Right atrium auricular region (tissue), 2 donors: ENCODE measurements at regions not wholly inside any gene's neighbourhood (a gene's known extent, or its start where the extent isn't known, plus 50 kb on each side); places are given as distances from the start of the nearest gene placed in this dataset.

Experiments
- DNase-seq: peaks from one replicate; pipeline ENCODE4 v3.0.0-alpha.2; 2019; ENCODE audit warnings: low spot score
- H3K27ac ChIP-seq, 2 donors: fragments of 200-600 bp; sonication (generic); 1 replicate in 1 of 2; 2 replicates in 1 of 2; pipeline ENCODE4 v1.5.1; 2016 to 2019
- H3K27me3 ChIP-seq, 2 donors: fragments of 200-600 bp; sonication (generic); one replicate each; pipeline versions ENCODE4 v1.5.1 to v1.6.0; 2017 to 2019
- H3K36me3 ChIP-seq: fragments of 200-600 bp; sonication (generic); one replicate; pipeline ENCODE4 v1.5.1; 2016
- H3K4me1 ChIP-seq, 2 donors: fragments of 200-600 bp; sonication (generic); one replicate each; pipeline versions ENCODE4 v1.5.1 to v1.6.0; 2017 to 2019
- H3K4me3 ChIP-seq, 2 donors: fragments of 200-600 bp; sonication (generic); 1 replicate in 1 of 2; 2 replicates in 1 of 2; pipeline ENCODE4 v1.5.1; 2017 to 2019; ENCODE audit warnings: mild to moderate bottlenecking in 1 of 2, moderate library complexity in 1 of 2
- H3K9me3 ChIP-seq, 2 donors: fragments of 200-600 bp; sonication (generic); one replicate each; pipeline ENCODE4 v1.5.1; 2019
- CTCF ChIP-seq, 2 donors: fragments of 200-600 bp; sonication (generic); IDR thresholded peaks; one replicate each; pipeline ENCODE4 v1.5.1; 2019; ENCODE audit warnings: antibody characterized with exemption in 2 of 2

DNA sequence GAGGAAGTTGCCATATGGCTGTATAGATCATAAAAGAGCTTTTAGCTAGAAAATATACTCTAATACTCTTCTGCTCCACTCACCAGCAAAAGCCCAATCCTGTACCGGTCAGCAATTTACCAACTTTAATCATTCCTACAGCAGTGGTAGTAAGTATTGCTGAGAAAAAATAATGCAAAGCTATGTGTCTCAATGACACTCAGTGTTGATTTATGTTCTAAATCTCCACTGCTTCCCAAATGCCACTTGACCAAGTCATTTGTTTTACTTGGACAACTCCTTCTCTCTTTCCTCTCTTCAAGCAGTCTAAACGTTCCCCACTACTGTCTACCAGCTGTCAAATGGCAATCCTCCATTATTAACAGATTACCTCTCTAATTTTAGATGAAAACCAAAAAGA is 201.8 kb upstream of the GK2 start:
- no peak for TF ChIP-seq CTCF (IDR thresholded peaks at IDR 0.05)
- Histone ChIP-seq H3K27ac (no peak overlapping the region), H3K27me3 (no peaks in the 10 kb centered on the region), H3K36me3 (no peaks in the 10 kb centered on the region), H3K4me1 (no peaks in the 10 kb centered on the region), H3K4me3 (no peak overlapping the region), H3K9me3 (no peaks in the 10 kb centered on the region)
- DNase-seq, result no peak

GRCh38 chr4:79607979-79608378 is 200.0 kb upstream of the GK2 start:
- Histone ChIP-seq H3K4me1 (no peaks in the 10 kb centered on the region), H3K27me3 (no peaks in the 10 kb centered on the region), H3K36me3 (no peaks in the 10 kb centered on the region), H3K4me3 (no peak overlapping the region), H3K9me3 (no peaks in the 10 kb centered on the region), H3K27ac (no peak overlapping the region)
- no peak for TF ChIP-seq CTCF (IDR thresholded peaks at IDR 0.05)
- DNase-seq, result no peak

DNA sequence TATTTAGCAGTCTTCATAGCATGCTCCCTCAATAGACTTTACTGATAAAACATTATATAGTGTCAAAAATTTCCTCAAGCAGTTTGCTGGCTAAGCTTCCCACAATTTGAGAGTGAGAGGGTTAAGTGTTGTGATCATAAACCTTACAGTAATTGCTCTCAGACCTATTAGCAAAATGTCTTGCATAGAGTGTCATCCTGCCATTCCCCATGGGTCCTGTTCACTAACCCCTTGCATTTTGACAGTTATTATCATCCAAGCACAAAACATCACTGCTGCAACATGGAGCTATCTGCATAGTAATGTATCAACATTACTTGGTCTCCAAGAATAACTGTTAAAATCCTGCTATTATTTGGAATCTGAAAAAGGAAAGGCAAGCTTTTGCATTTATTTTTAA is 196.1 kb upstream of the GK2 start:
- no peak for DNase-seq
- no peaks in the 10 kb centered on the region for H3K36me3 ChIP-seq
- H3K4me1 ChIP-seq, result no peaks in the 10 kb centered on the region
- no peaks in the 10 kb centered on the region for H3K27me3 ChIP-seq
- TF ChIP-seq CTCF (IDR thresholded peaks at IDR 0.05), result no peak
- no peaks in the 10 kb centered on the region for H3K9me3 ChIP-seq
- no peak overlapping the region for H3K27ac ChIP-seq
- no peak overlapping the region for H3K4me3 ChIP-seq

DNA sequence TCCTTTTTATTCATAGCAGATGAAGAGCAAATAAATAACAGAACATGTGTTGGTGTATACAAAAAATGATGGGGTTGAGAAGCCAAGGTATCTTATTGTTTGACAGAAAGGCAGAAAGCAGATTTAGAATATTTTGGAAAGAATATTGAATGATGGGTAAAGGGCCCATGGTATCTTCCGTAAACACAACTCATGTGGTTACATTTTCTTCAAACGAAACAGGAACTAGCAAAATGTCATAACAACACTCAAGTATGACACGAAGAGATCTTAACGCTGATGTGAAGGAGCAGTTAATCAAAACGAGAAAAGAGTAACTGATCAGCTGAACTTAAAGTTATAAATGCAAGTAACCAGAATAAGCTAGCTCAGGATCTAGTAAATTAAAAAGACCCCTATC is 195.7 kb upstream of the GK2 start:
- H3K4me1 ChIP-seq, result no peaks in the 10 kb centered on the region
- no peaks in the 10 kb centered on the region for H3K9me3 ChIP-seq
- H3K4me3 ChIP-seq, result no peak overlapping the region
- H3K36me3 ChIP-seq, result no peaks in the 10 kb centered on the region
- H3K27ac ChIP-seq, result no peak overlapping the region
- H3K27me3 ChIP-seq, result no peaks in the 10 kb centered on the region
- TF ChIP-seq CTCF (IDR thresholded peaks at IDR 0.05), result no peak
- DNase-seq, result no peak

DNA sequence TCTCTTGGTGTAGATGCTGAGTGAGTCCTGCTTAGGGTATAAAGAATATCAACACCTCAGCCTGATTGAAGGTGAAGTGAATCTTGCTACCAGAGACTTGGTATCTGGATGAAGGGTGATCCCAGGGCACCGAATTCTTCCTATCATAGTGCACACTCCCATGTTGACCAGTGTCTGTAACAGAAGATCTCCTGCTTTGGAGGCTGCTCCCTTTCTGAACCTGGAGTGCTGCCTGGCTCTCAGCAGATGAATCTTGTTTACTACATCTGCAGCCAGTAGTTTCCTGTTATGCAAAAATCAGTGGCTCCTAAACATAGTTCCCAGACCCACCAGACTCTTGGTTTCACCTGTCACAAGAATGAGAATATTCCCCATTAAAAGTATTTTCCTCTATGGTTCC is 191.7 kb upstream of the GK2 start:
- peak overlapping the region in 1 of 2 donors; percentile 62 for H3K27ac ChIP-seq
- H3K27me3 ChIP-seq, result no peaks in the 10 kb centered on the region
- H3K4me3 ChIP-seq, result no peak overlapping the region
- H3K4me1 ChIP-seq, result peaks cover 0 to 11% of the 10 kb centered on the region in 2 donors
- TF ChIP-seq CTCF (IDR thresholded peaks at IDR 0.05), result no peak
- H3K36me3 ChIP-seq, result no peaks in the 10 kb centered on the region
- no peaks in the 10 kb centered on the region for H3K9me3 ChIP-seq
- no peak for DNase-seq

- Histone ChIP-seq H3K9me3 (no peaks in the 10 kb centered on the region), H3K4me3 (no peak overlapping the region), H3K4me1 (peaks cover 0 to 11% of the 10 kb centered on the region in 2 donors), H3K27me3 (no peaks in the 10 kb centered on the region), H3K36me3 (no peaks in the 10 kb centered on the region), H3K27ac (peak overlapping the region; percentile 29 to 62)
- DNase-seq, result no peak
- TF ChIP-seq CTCF (IDR thresholded peaks at IDR 0.05), result no peak
Observed at GRCh38 chr4:79598801-79599200, 190.8 kb upstream of the GK2 start.
